Retina (tissue), 1 donor: ENCODE measurements at regions not wholly inside any gene's neighbourhood (a gene's known extent, or its start where the extent isn't known, plus 50 kb on each side); places are given as distances from the start of the nearest gene placed in this dataset.
"Not testable (repeated sequence)": the region's sequence is repeated elsewhere in the genome, so short reads cannot be mapped to it uniquely, and the experiment has no call there.

Source experiments
- DNase-seq: peaks from one replicate; pipeline ENCODE4 v3.0.0-alpha.2; 2016

DNA sequence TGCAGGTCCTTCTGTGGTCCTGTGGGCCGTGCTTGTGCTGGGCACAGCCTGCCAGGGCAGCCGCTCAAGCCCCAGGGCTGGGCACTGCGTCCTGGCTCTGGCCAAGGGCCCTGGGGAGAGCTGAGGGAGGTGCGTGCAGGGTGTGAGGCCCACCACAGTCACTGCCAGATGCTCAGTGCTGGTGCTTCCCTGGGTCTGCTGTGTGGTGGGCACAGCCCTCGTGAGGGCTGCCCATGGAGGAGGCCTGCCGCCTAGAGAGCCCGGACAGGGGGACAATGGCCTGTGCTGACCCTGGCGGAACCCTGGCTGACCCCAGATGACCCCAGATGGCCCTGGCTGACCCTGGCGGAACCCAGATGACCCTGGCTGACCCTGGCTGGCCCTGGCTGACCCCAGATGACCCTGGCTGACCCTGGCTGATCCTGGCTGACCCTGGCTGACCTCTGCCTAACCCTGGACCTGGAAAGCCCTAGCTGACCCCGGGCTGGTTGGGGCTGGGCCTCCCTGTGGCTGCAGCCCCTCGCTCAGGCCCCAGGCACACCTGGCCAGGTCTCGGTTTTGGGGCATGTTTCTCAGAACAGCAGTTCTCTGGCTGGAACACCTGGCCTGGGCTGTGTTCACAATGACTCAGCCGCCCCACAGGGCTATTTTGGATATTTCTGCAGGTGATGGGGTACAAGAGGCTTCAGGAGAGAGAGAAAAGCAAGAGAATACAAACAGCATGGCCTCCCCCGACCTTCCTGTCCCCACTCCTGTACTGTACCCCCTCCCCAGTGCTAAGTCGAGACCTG, 55.4 kb downstream of the TMEM121 start:
- DNase-seq: peak; percentile 8

DNA sequence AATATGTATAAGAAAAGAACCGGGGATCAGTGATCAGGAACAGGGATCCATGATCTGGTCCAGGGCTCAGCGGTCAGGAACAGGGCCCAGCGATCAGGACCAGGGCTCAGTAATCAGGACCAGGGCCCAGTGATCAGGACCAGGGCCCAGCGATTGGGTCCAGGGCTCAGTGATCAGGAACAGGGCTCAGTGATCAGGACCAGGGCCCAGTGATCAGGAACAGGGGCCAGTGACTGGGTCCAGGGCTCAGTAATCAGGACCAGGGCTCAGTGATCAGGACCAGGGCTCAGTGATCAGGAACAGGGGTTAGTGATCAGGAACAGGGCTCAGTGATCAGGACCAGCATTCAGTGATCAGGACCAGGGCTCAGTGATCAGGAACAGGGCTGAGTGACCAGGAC, 56.3 kb downstream of the TMEM121 start:
- DNase-seq: no peak

DNA sequence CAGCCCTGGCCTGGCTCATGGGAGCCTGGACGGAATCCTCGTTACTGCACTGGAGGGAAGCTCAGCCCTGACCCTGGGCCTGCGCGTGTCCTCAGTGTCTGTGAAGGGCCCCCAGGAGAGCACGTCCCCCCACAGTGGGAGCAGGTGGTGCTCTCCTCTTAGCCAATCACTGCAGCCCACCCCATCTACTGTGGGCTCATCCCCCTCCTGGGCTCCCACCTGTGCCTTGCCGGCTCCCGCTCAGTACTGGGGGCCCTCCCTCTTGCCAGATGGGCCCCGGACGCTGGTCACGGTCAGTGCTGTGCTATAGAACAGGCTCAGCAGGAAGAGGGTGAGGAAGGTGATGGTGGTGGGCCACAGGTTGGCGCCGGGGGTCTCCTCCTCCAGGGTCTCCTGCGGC, 57.5 kb downstream of the TMEM121 start:
- not testable (repeated sequence) for DNase-seq

GRCh38 chr14:105585290-105585689, 58.9 kb downstream of the TMEM121 start:
- DNase-seq: not testable (repeated sequence)

DNA sequence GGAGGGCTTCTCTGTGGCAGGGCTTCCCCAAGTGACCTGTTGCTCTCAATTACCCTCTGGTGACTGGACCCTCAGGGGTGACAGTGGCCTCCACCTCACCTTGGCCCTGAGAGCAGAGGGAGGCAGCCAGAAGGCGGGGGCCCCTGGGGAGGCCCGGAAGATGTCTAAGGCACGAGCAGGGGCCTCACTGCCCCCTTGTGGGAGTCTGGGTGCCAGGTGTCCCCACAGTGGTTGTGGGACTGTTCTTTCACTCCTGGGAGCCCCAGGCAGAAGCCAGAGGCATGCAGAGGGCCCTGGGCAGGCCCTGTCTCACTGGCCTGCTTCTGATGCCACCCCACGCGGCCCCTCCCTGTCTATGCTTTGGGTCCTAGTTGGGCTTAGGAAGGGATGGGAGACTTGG, 59.3 kb downstream of the TMEM121 start:
- not testable (repeated sequence) for DNase-seq

GRCh38 chr14:105586144-105586872, 59.9 kb downstream of the TMEM121 start:
- DNase-seq: not testable (repeated sequence)

DNA sequence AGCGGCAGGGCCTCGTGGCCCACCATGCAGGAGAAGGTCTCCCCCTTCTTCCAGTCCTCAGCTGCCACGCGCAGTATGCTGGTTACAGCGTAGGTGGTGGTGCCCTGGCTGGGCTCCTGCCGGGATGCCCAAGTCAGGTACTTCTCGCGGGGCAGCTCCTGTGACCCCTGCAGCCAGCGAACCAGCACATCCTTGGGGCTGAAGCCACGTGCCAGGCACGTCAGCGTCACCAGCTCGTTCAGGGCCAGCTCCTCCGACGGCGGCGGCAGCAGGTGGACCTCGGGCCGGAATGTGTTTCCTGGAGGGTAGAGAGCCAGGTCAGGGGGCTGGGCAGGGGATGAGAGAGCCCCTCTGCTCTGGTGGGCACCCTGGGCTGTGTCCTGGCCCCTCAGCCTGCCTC, 60.7 kb downstream of the TMEM121 start:
- not testable (repeated sequence) for DNase-seq

DNA sequence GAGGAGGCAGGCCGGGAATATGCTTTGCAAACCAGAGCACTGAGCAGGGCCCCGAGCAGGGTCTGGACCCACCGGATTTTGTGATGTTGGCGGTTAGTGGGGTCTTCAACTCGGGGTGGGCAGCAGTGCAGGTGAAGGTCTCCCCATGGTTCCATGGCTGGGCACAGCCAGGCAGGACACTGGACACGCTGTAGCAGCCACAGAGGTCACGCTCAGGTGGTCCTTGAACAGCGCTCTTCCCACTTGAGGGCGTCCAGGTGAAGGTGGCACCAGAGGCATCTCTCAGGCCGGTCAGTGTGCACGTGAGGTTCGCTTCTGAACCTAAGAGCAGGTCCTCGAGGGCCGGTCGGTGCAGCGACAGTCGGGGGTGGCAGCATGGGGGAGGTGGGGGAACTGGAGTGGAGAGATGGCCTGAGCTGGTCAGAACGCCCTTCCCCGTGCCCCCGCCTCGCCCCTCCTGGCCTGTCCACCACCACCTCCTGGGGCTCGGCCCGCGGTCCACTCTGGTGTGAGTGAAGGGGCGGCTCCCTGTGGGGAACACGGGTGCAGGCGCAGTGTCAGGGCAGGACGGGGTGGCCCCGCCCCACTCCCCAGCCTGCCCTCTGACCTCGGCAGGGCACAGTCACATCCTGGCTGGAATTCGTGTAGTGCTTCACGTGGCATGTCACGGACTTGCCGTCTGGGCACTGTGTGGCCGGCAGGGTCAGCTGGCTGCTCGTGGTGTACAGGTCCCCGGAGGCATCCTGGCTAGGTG, 61.3 kb downstream of the TMEM121 start:
- not testable (repeated sequence) for DNase-seq

- no peak for DNase-seq
Measured at GRCh38 chr14:105588236-105588860, 62.0 kb downstream of the TMEM121 start.

GRCh38 chr14:105589161-105589925, 63.0 kb downstream of the TMEM121 start:
- no peak for DNase-seq

DNA sequence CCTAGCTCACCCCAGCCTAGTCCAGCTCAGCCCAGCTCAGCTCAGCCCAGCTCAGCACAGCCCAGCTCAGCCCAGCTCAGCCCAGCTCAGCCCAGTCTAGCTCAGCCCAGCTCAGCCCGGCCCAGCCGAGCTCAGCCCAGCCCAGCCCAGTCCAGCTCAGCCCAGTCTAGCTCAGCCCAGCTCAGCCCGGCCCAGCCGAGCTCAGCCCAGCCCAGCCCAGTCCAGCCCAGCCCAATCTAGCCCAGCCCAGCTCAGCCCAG, 63.5 kb downstream of the TMEM121 start:
- DNase-seq: not testable (repeated sequence)

- no peak for DNase-seq
Measured at GRCh38 chr14:105591052-105591451, 64.7 kb downstream of the TMEM121 start.

- not testable (repeated sequence) for DNase-seq
Measured at GRCh38 chr14:105591792-105592341, 65.5 kb downstream of the TMEM121 start.

- not testable (repeated sequence) for DNase-seq
Measured at GRCh38 chr14:105592646-105593045, 66.3 kb downstream of the TMEM121 start.

DNA sequence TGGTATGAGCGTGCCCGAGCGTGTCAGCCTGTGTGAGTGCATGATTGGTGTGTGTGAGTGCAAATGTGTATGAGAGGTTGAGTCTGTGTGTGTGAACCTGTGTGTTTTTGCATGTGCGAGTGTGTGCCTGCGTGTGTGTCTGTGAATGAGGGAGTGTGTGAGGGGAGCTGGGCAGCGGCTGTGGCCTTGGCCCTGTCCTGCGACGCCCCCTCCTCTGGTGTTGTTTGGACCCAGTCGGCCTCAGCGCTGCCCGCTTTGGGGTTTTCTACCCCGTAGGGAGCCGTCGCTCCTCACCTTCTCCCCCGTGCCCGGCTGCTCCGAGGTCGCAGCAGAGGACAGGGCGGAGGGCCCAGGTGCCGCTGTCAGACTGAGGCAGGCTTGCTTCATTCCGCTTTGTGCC, 69.0 kb downstream of the TMEM121 start:
- not testable (repeated sequence) for DNase-seq

- not testable (repeated sequence) for DNase-seq
Measured at GRCh38 chr14:105596374-105596773, 70.0 kb downstream of the TMEM121 start.

- DNase-seq: not testable (repeated sequence)
Measured at GRCh38 chr14:105598040-105598763, 71.8 kb downstream of the TMEM121 start.

DNA sequence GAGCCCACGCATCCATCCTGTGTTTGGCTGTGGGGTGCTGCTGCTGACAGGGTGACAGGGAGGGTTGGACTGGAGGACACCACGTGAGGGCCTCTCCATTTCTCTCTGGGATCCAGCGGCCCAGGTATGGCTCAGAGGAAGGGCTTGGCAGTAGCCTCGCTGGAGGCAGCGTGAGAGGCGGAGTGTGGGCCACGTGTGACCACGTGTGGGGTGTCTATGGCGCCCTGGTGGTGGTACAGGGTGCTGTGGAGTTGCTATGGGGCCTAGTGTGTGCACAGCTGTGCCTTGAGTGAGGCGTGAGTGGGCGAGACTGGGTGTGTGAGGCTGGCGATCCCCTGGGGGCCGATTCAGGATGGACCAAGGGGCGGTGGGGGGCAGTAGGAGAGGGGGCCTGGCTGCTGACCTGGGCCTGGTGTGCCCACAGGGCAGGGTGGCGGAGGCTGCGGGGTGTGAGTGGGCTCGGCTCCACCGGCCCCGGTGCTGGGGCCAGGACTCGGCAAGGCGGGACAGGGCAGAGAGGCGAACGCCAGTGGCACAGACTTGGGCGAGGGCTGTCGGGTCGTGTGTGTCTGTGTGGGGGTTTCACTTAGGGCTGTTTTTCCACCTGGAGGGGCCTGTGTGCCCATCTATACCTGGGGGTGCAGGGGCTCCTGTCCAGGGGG, 72.7 kb downstream of the TMEM121 start:
- not testable (repeated sequence) for DNase-seq

- DNase-seq: not testable (repeated sequence)
Measured at GRCh38 chr14:105600195-105600938, 74.0 kb downstream of the TMEM121 start.

DNA sequence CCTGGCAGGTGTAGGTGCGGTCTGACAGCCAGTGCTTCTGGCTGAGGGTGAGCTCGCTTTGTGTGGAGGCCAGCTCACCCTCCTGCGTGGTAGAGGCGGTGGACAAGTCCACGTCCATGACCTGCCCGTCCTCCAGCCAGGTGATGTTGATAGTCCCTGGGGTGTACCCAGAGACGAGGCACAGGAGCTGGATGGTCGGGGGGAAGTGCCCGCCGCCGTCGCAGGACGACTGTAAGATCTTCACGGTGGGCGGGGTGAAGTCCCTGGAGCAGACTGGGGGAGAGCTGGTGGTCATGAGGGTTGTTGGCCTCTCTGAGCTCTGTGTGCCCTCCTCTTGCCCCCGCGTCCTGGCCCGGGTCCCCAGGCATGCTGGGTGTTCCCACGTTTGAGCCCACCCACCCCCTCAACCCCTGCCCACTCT, 74.6 kb downstream of the TMEM121 start:
- DNase-seq: no peak
